H1 (cell line): ENCODE measurements at regions not wholly inside any gene's neighbourhood (a gene's known extent, or its start where the extent isn't known, plus 50 kb on each side); places are given as distances from the start of the nearest gene placed in this dataset.

Source experiments
- CTCF ChIA-PET: fragments of 300-600 bp; sonication (Branson Sonifier 250); formaldehyde crosslinking; loops from one replicate; lab custom pipeline; 2021; ENCODE audit not compliant: partially characterized antibody; lab: Charles Lee
- POLR2A ChIA-PET: fragments of 300-600 bp; sonication (Branson Sonifier 250); formaldehyde crosslinking; loops from one replicate; lab custom pipeline; 2021; ENCODE audit warnings: inconsistent platforms; ENCODE audit not compliant: partially characterized antibody; lab: Charles Lee
- DNase-seq, 2 experiments: peaks; one replicate each; pipeline versions ENCODE4 v3.0.0 to v3.0.0-alpha.2; 2010 to 2022; ENCODE audit warnings: low spot score in 2 of 2, low read depth in 1 of 2, mixed read lengths in 1 of 2
- FAIRE-seq: peaks from 2 replicates; lab custom pipeline; 2011; peaks lifted over from hg19 to GRCh38; lab: Jason Lieb, UNC
- H2AFZ ChIP-seq: 2 replicates; pipeline ENCODE4 v1.8.1; 2012; ENCODE audit warnings: low read length, inconsistent platforms
- H2AK5ac ChIP-seq: 2 replicates; pipeline ENCODE4 v1.6.1; 2013; ENCODE audit warnings: low read depth, low read length
- H2BK120ac ChIP-seq: replicated peaks from 2 replicates; pipeline ENCODE3; 2013; ENCODE audit warnings: low read depth, low read length, inconsistent platforms
- H2BK12ac ChIP-seq: 2 replicates; pipeline ENCODE4 v1.6.1; 2013; ENCODE audit warnings: low read depth, low read length
- H2BK15ac ChIP-seq: 2 replicates; pipeline ENCODE4 v1.6.1; 2013; ENCODE audit warnings: low read length
- H2BK20ac ChIP-seq: 2 replicates; pipeline ENCODE4 v1.6.1; 2013; ENCODE audit warnings: low read length
- H2BK5ac ChIP-seq: 2 replicates; pipeline ENCODE4 v1.6.1; 2013; ENCODE audit warnings: low read depth, low read length
- H3K14ac ChIP-seq: 2 replicates; pipeline ENCODE4 v1.6.1; 2013; ENCODE audit warnings: inconsistent platforms; ENCODE audit not compliant: insufficient read length
- H3K18ac ChIP-seq: 2 replicates; pipeline ENCODE4 v1.6.1; 2013; ENCODE audit warnings: low read length; ENCODE audit errors: extremely low read depth
- H3K23ac ChIP-seq: 2 replicates; pipeline ENCODE4 v1.6.1; 2013; ENCODE audit warnings: inconsistent platforms; ENCODE audit not compliant: insufficient read length
- H3K23me2 ChIP-seq: 2 replicates; pipeline ENCODE4 v1.6.1; 2013; ENCODE audit warnings: low read depth, low read length
- H3K27ac ChIP-seq: 2 replicates; pipeline ENCODE4 v1.6.1; 2011; ENCODE audit warnings: low read depth, low read length, inconsistent platforms
- H3K27me3 ChIP-seq, 4 experiments: replicated peaks in 1 of 4; 1 replicate in 1 of 4; 2 replicates in 3 of 4; pipeline versions ENCODE4 v1.6.1 to v1.8.1; 2011 to 2013; ENCODE audit warnings: low read length in 3 of 4, mild to moderate bottlenecking in 3 of 4, inconsistent platforms in 2 of 4, mixed read lengths in 2 of 4, moderate library complexity in 1 of 4; ENCODE audit not compliant: control insufficient read depth in 3 of 4, insufficient read depth in 3 of 4; ENCODE audit errors: extremely low read depth in 1 of 4
- H3K36me3 ChIP-seq, 4 experiments: 2 replicates each; pipeline versions ENCODE4 v1.6.1 to v1.8.1; 2011 to 2013; ENCODE audit warnings: mild to moderate bottlenecking in 4 of 4, low read length in 3 of 4, moderate library complexity in 2 of 4, control low read depth in 1 of 4, inconsistent platforms in 1 of 4; ENCODE audit not compliant: insufficient read depth in 4 of 4, control insufficient read depth in 2 of 4
- H3K4ac ChIP-seq: replicated peaks from 2 replicates; pipeline ENCODE3; 2013; ENCODE audit warnings: low read length, low read depth, mixed read lengths, inconsistent platforms; ENCODE audit not compliant: insufficient read length
- H3K4me1 ChIP-seq, 4 experiments: replicated peaks in 1 of 4; 1 replicate in 1 of 4; 2 replicates in 3 of 4; pipeline versions ENCODE4 v1.6.1 to v1.8.1; 2011 to 2013; ENCODE audit warnings: low read length in 3 of 4, inconsistent platforms in 2 of 4, mixed read lengths in 1 of 4; ENCODE audit not compliant: insufficient read depth in 4 of 4, control insufficient read depth in 3 of 4
- H3K4me2 ChIP-seq, 2 experiments: 2 replicates each; pipeline versions ENCODE4 v1.6.1 to v1.8.1; 2011 to 2013; ENCODE audit warnings: low read depth in 2 of 2, low read length in 2 of 2, control low read depth in 1 of 2, inconsistent platforms in 1 of 2, mild to moderate bottlenecking in 1 of 2; ENCODE audit not compliant: insufficient read depth in 1 of 2
- H3K4me3 ChIP-seq, 4 experiments: fragments of 200-600, 300-600 bp in 1 of 4; sonication (generic), shearing (Covaris generic), sonication (Bioruptor Twin) in 1 of 4; 2 replicates each; pipeline versions ENCODE4 v1.5.1 to v1.8.1; 2011 to 2016; ENCODE audit warnings: low read length in 4 of 4, low read depth in 3 of 4, control low read depth in 2 of 4, inconsistent platforms in 2 of 4, mild to moderate bottlenecking in 2 of 4, mixed read lengths in 1 of 4, moderate library complexity in 1 of 4; ENCODE audit not compliant: insufficient read depth in 2 of 4; ENCODE audit errors: extremely low read depth in 1 of 4
- H3K56ac ChIP-seq: replicated peaks from 2 replicates; pipeline ENCODE3; 2013; ENCODE audit warnings: low read depth, mild to moderate bottlenecking, mixed read lengths, low read length, inconsistent platforms; ENCODE audit not compliant: insufficient read length
- H3K79me1 ChIP-seq: 2 replicates; pipeline ENCODE4 v1.6.1; 2013; ENCODE audit warnings: low read depth, low read length, control low read depth
- H3K79me2 ChIP-seq, 2 experiments: 2 replicates each; pipeline versions ENCODE4 v1.6.1 to v1.8.1; 2012 to 2013; ENCODE audit warnings: low read length in 2 of 2, mild to moderate bottlenecking in 2 of 2, inconsistent platforms in 1 of 2; ENCODE audit not compliant: insufficient read depth in 2 of 2, control insufficient read depth in 1 of 2
- H3K9ac ChIP-seq, 4 experiments: replicated peaks in 1 of 4; 1 replicate in 1 of 4; 2 replicates in 3 of 4; pipeline versions ENCODE4 v1.6.1 to v1.8.1; 2011 to 2013; ENCODE audit warnings: low read depth in 3 of 4, low read length in 3 of 4, control low read depth in 2 of 4, mild to moderate bottlenecking in 2 of 4, moderate library complexity in 2 of 4, inconsistent platforms in 1 of 4; ENCODE audit errors: extremely low read depth in 1 of 4
- H3K9me3 ChIP-seq, 2 experiments: 2 replicates each; pipeline versions ENCODE4 v1.6.1 to v1.8.1; 2012 to 2013; ENCODE audit warnings: mild to moderate bottlenecking in 2 of 2, moderate library complexity in 2 of 2, control low read depth in 1 of 2, inconsistent platforms in 1 of 2, low read depth in 1 of 2, low read length in 1 of 2, mixed read lengths in 1 of 2; ENCODE audit not compliant: insufficient read depth in 2 of 2
- H4K20me1 ChIP-seq, 2 experiments: replicated peaks in 1 of 2; 2 replicates each; pipeline versions ENCODE3 to v1.8.1; 2011 to 2013; ENCODE audit warnings: inconsistent platforms in 2 of 2, low read length in 2 of 2, mild to moderate bottlenecking in 1 of 2; ENCODE audit not compliant: insufficient read depth in 2 of 2, control insufficient read depth in 1 of 2
- H4K5ac ChIP-seq: 2 replicates; pipeline ENCODE4 v1.6.1; 2013; ENCODE audit warnings: low read length, low read depth, mixed read lengths, inconsistent platforms; ENCODE audit not compliant: insufficient read length
- H4K8ac ChIP-seq: 2 replicates; pipeline ENCODE4 v1.8.0; 2013; ENCODE audit warnings: mild to moderate bottlenecking, moderate library complexity, low read length, inconsistent platforms; ENCODE audit not compliant: insufficient read depth; ENCODE audit errors: extremely low read depth
- H4K91ac ChIP-seq: replicated peaks from 2 replicates; pipeline ENCODE3; 2013; ENCODE audit warnings: low read length, mixed read lengths, inconsistent platforms; ENCODE audit not compliant: insufficient read length
- ATF3 ChIP-seq: IDR thresholded peaks from 2 replicates; pipeline ENCODE4 v1.6.1; 2011; ENCODE audit warnings: low read depth, mild to moderate bottlenecking, low read length; ENCODE audit not compliant: insufficient read depth
- CBX8 ChIP-seq: fragments of 300-800, 300-1000 bp; sonication (generic); IDR thresholded peaks from 2 replicates; pipeline ENCODE4 v1.7.1; 2016; ENCODE audit warnings: low read depth, low read length, borderline replicate concordance
- EGR1 ChIP-seq: IDR thresholded peaks from 2 replicates; pipeline ENCODE4 v1.6.1; 2011; ENCODE audit warnings: low read depth, low read length, borderline replicate concordance
- HDAC2 ChIP-seq, 2 experiments: fragments of 300-600 bp in 1 of 2; sonication (generic) in 1 of 2; IDR thresholded peaks; 2 replicates each; pipeline ENCODE4 v1.6.1; 2011 to 2012; ENCODE audit warnings: low read depth in 2 of 2, low read length in 2 of 2, mild to moderate bottlenecking in 2 of 2, moderate library complexity in 2 of 2, borderline replicate concordance in 1 of 2, inconsistent platforms in 1 of 2
- JUND ChIP-seq: IDR thresholded peaks from 2 replicates; pipeline ENCODE4 v1.6.1; 2011; ENCODE audit warnings: mild to moderate bottlenecking, improper control_type of control experiment, low read length
- NANOG ChIP-seq: IDR thresholded peaks from 2 replicates; pipeline ENCODE4 v1.6.1; 2011; ENCODE audit warnings: low read length, low read depth, mild to moderate bottlenecking, inconsistent platforms; ENCODE audit not compliant: insufficient read depth, poor library complexity, severe bottlenecking
- RFX5 ChIP-seq: IDR thresholded peaks from 2 replicates; pipeline ENCODE4 v1.6.1; 2011; ENCODE audit warnings: low read depth, low read length, improper control_type of control experiment, borderline replicate concordance
- SIX5 ChIP-seq: IDR thresholded peaks from 2 replicates; pipeline ENCODE4 v1.6.1; 2011; ENCODE audit warnings: mild to moderate bottlenecking, low read depth, low read length
- SRF ChIP-seq: IDR thresholded peaks from 2 replicates; pipeline ENCODE4 v1.6.1; 2011; ENCODE audit warnings: mild to moderate bottlenecking, low read depth, low read length, moderate library complexity
- SUZ12 ChIP-seq: fragments of 200-600 bp; sonication (generic); IDR thresholded peaks from 2 replicates; pipeline ENCODE4 v1.6.1; 2012; ENCODE audit warnings: mild to moderate bottlenecking, inconsistent platforms, low read length, moderate library complexity, mixed read lengths
- TBP ChIP-seq: IDR thresholded peaks from 2 replicates; pipeline ENCODE4 v1.6.1; 2011; ENCODE audit warnings: low read depth, low read length, improper control_type of control experiment
- YY1 ChIP-seq: IDR thresholded peaks from 2 replicates; pipeline ENCODE4 v1.6.1; 2011; ENCODE audit warnings: low read depth, mild to moderate bottlenecking, low read length
- WGBS, 2 experiments: shearing (Covaris generic) in 1 of 2; methylation state at CpG; one replicate each; pipeline versions ENCODE4 v1.1.6 to v1.1.7; 2013 to 2015; ENCODE audit warnings: low lambda C conversion rate in 2 of 2, mixed read lengths in 2 of 2, inconsistent platforms in 1 of 2, low coverage in 1 of 2, missing lambda C conversion rate in 1 of 2; ENCODE audit not compliant: insufficient replicate concordance in 2 of 2, insufficient coverage in 1 of 2, insufficient read length in 1 of 2; ENCODE audit errors: extremely low coverage in 1 of 2, missing lambda C conversion rate in 1 of 2; 5-methylcytosine and 5-hydroxymethylcytosine counted together

GRCh38 chrX:30990361-30990760 is 81.5 kb downstream of the FTHL17 start:
- H3K9ac ChIP-seq: no peak overlapping the region
- WGBS, 2 experiments: no CpG with 5 or more reads among the region's 2 CpGs
- no peak overlapping the region for H2BK20ac ChIP-seq
- H3K4me3 ChIP-seq: no peak overlapping the region
- H3K23me2 ChIP-seq: no peaks in the 10 kb centered on the region
- H2BK5ac ChIP-seq: no peak overlapping the region
- H3K79me1 ChIP-seq: no peaks in the 10 kb centered on the region
- H3K36me3 ChIP-seq: no peaks in the 10 kb centered on the region
- POLR2A ChIA-PET: no interaction called here
- H3K18ac ChIP-seq: no peak overlapping the region
- H2AK5ac ChIP-seq: no peak overlapping the region
- no peak for TF ChIP-seq RFX5
- no peak for TF ChIP-seq ATF3
- no peak for TF ChIP-seq CBX8
- TF ChIP-seq SUZ12: no peak
- TF ChIP-seq HDAC2 (IDR thresholded peaks at IDR 0.05; ENCODE audit: borderline replicate concordance in 1 of 2, low read depth in 2 of 2, low read length in 2 of 2): no peak
- TF ChIP-seq SIX5: no peak
- no peak for TF ChIP-seq NANOG
- no peak for TF ChIP-seq TBP
- TF ChIP-seq SRF: no peak
- no peak for TF ChIP-seq JUND
- TF ChIP-seq EGR1: no peak
- no peak for TF ChIP-seq YY1
- TF ChIP-seq, all 59 proteins: peak for 0
- Histone ChIP-seq H2AFZ (no peak overlapping the region), H2BK12ac (no peak overlapping the region), H3K14ac (no peak overlapping the region), H3K27me3 (no peaks in the 10 kb centered on the region), H3K4me1 (no peaks in the 10 kb centered on the region), H3K56ac (no peak overlapping the region), H3K9me3 (no peaks in the 10 kb centered on the region), H3K4ac (no peak overlapping the region), H3K4me2 (no peak overlapping the region), H2BK120ac (no peak overlapping the region), H2BK15ac (no peak overlapping the region), H4K8ac (no peak overlapping the region), H3K23ac (no peak overlapping the region), H3K27ac (no peak overlapping the region), H4K5ac (no peak overlapping the region), H4K91ac (no peak overlapping the region), H3K79me2 (no peaks in the 10 kb centered on the region), H4K20me1 (no peaks in the 10 kb centered on the region)
- CTCF ChIA-PET: no interaction called here
- no peak for FAIRE-seq
- no peak for DNase-seq
